Uterus (tissue), 3 donors: ENCODE measurements at regions not wholly inside any gene's neighbourhood (a gene's known extent, or its start where the extent isn't known, plus 50 kb on each side); places are given as distances from the start of the nearest gene placed in this dataset.

ENCODE experiments used
- DNase-seq, 2 donors: peaks; one replicate each; pipeline ENCODE4 v3.0.0-alpha.2; 2019 to 2020
- H3K27ac ChIP-seq, 2 donors: fragments of 200-600 bp; sonication (generic); 1 replicate in 1 of 2; 2 replicates in 1 of 2; pipeline ENCODE4 v1.5.1; 2016 to 2018
- H3K27me3 ChIP-seq, 2 donors: fragments of 200-600 bp; sonication (generic); one replicate each; pipeline ENCODE4 v1.5.1; 2018 to 2019; ENCODE audit warnings: control low read depth in 1 of 2
- H3K36me3 ChIP-seq, 2 donors: fragments of 200-600 bp; sonication (generic); one replicate each; pipeline ENCODE4 v1.5.1; 2019; ENCODE audit warnings: control low read depth in 1 of 2
- H3K4me1 ChIP-seq, 2 donors: fragments of 200-600 bp; sonication (generic); one replicate each; pipeline ENCODE4 v1.5.1; 2018 to 2019; ENCODE audit warnings: control low read depth in 1 of 2
- H3K4me3 ChIP-seq, 2 donors: fragments of 200-600 bp; sonication (generic); 1 replicate in 1 of 2; 2 replicates in 1 of 2; pipeline ENCODE4 v1.5.1; 2018 to 2019; ENCODE audit warnings: mild to moderate bottlenecking in 1 of 2
- H3K9me3 ChIP-seq, 2 donors: fragments of 200-600 bp; sonication (generic); one replicate each; pipeline ENCODE4 v1.5.1; 2019; ENCODE audit warnings: control low read depth in 1 of 2
- POLR2A ChIP-seq, 2 donors: fragments of 450-650 bp; IDR thresholded peaks; one replicate each; pipeline ENCODE4 v1.6.1; 2016; ENCODE audit warnings: antibody characterized with exemption in 2 of 2, mild to moderate bottlenecking in 1 of 2, moderate library complexity in 1 of 2
- intact Hi-C: fragments of 100-400 bp; cut with DNase I; formaldehyde crosslinking; loops from one replicate; pipeline ENCODE4 v1.15.1; 2023; ENCODE audit warnings: low total_unique reads
- TF ChIP-seq, protein P1 (sequence below), 4 experiments: fragments of 200-600 bp in 2 of 4; fragments of 450-650 bp in 2 of 4; sonication (generic) in 2 of 4; IDR thresholded peaks; one replicate each; pipeline ENCODE4 v1.5.1; 2016 to 2019; ENCODE audit warnings: antibody characterized with exemption in 4 of 4, mild to moderate bottlenecking in 2 of 4, moderate library complexity in 1 of 4
- donor health status: DM: yes; HTN: yes; CAD: no.

DNA sequence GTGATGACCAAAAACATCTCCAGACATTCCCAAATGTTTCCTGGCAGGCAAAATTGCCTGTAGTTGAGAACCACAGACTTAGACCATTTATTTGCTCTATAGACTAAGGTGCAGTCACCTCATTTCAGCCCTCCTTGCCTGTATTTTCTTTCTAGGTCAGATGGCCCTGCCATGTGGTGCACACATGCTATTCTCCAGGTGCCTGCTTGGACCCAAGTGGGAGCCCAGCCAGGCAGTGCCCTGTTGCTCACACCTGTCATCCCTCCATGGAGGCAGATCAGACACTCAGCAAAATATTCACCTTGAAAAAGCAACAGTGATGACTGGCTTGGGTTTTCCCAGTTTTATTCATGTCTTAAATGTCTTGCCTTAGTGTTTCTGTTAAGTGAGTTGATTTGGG lies 311.4 kb downstream of the TFAP2C start:
- no peak for DNase-seq
- no peaks in the 10 kb centered on the region for H3K27me3 ChIP-seq
- H3K4me3 ChIP-seq = no peak overlapping the region
- H3K27ac ChIP-seq = no peak overlapping the region
- no peaks in the 10 kb centered on the region for H3K36me3 ChIP-seq
- TF ChIP-seq, protein P1, sequence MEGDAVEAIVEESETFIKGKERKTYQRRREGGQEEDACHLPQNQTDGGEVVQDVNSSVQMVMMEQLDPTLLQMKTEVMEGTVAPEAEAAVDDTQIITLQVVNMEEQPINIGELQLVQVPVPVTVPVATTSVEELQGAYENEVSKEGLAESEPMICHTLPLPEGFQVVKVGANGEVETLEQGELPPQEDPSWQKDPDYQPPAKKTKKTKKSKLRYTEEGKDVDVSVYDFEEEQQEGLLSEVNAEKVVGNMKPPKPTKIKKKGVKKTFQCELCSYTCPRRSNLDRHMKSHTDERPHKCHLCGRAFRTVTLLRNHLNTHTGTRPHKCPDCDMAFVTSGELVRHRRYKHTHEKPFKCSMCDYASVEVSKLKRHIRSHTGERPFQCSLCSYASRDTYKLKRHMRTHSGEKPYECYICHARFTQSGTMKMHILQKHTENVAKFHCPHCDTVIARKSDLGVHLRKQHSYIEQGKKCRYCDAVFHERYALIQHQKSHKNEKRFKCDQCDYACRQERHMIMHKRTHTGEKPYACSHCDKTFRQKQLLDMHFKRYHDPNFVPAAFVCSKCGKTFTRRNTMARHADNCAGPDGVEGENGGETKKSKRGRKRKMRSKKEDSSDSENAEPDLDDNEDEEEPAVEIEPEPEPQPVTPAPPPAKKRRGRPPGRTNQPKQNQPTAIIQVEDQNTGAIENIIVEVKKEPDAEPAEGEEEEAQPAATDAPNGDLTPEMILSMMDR (IDR thresholded peaks at IDR 0.05) = no peak
- no peak for TF ChIP-seq POLR2A (IDR thresholded peaks at IDR 0.05)
- no peaks in the 10 kb centered on the region for H3K4me1 ChIP-seq
- intact Hi-C loops = no loop called here
- no peaks in the 10 kb centered on the region for H3K9me3 ChIP-seq

DNA sequence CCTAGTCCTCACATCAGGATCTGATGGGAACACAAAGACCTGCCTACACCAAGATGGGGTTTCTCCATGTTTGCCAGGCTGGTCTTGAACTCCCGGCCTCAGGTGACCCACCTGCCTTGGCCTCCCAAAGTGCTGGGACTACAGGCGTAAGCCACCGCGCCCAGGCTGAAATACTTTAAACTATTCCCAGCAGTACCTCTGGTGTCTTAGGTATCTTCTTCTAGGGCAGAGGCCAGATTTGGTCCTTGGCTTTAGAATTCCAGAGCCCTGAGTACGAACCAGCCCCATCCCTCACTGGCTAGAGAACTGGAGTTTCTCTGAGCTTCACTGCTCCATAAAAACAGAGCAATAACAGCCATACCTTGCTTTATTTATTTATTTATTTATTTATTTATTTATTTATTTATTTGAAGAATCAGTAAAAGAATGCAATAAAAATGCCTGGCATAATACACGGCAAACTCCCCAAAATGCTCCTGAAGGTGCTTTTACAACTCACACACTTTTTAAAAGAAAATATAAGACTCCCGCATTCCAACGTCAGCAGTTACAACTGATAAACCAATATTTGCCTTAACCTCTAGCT lies 312.1 kb downstream of the TFAP2C start:
- Histone ChIP-seq H3K36me3 (no peaks in the 10 kb centered on the region), H3K27ac (no peak overlapping the region), H3K4me3 (no peak overlapping the region), H3K27me3 (no peaks in the 10 kb centered on the region), H3K9me3 (no peaks in the 10 kb centered on the region), H3K4me1 (no peaks in the 10 kb centered on the region)
- TF ChIP-seq POLR2A (IDR thresholded peaks at IDR 0.05) = no peak
- TF ChIP-seq, protein P1 (IDR thresholded peaks at IDR 0.05) = no peak
- intact Hi-C loops = no loop called here
- DNase-seq = no peak

DNA sequence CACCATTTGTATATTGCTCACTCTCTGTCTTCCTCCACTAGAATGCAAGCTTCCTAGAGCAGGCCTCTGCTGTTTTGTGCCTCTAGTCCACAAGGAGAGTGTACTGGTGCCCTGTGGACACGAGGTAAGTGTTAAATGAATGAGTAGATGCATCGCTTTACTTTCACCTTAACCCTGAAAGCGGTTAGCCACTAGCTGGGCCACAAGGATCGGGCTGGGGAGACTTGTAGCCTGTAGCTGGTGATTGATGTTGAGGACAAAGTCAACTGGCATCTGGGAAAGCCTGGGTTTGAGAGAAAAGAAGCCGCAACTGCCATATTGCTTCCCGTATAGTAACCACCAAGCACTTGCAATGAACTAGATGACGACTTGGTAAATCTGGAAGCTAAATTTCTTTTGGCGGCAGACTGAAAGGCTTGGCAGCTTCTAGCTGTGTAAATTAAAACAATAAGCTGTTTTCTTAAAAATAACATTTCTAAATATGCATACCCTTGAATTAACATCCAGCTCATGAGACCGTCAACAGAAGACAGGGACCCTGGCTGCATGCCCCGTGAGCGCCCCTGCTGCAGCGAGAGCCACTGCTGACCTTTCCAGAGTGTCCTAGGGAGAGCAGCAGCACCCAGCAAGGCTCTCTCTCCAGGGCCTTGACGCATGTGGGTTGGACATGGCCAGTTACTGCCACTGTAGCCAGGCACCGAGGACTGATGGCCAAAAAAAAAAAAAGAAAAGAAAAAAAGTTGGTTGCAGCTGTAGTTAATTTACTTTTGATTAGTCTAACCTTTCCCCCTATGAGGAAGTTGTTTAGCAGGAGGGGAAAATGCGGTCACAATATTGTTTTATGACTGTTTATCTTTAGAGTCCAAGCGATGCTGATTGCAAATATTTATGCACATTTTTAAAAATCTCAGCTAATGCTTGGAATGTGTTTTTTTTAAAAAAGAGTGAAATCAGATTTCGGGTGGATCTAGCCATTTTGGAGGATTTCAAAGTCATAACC lies 315.1 kb downstream of the TFAP2C start:
- Histone ChIP-seq H3K27me3 (no peaks in the 10 kb centered on the region), H3K4me1 (no peaks in the 10 kb centered on the region), H3K9me3 (no peaks in the 10 kb centered on the region), H3K4me3 (no peak overlapping the region), H3K27ac (no peak overlapping the region), H3K36me3 (no peaks in the 10 kb centered on the region)
- no peak for DNase-seq
- intact Hi-C loops = no loop called here
- TF ChIP-seq, protein P1 (IDR thresholded peaks at IDR 0.05) = no peak
- TF ChIP-seq POLR2A (IDR thresholded peaks at IDR 0.05) = no peak

DNA sequence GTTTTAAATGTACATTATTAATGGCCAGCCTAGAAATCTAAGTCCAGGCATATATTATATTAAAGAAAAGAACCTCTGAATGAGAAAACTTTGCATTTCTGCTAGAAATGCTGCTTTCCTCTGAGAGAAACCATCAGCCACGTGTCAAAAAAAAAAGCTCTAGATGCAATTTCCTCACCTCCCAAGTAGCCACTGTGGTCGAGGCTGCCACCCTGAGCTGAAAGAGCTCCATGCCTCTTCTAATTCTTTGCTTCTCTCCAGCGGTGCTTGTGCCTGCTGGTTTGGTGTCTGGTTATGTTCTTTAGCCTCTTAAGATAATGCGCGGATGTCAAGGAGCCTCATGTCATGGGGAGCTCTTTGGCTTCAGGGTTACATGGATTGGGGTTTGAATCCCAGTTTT lies 316.0 kb downstream of the TFAP2C start:
- Histone ChIP-seq H3K4me1 (no peaks in the 10 kb centered on the region), H3K27ac (no peak overlapping the region), H3K9me3 (no peaks in the 10 kb centered on the region), H3K4me3 (no peak overlapping the region), H3K27me3 (no peaks in the 10 kb centered on the region), H3K36me3 (no peaks in the 10 kb centered on the region)
- intact Hi-C loops = no loop called here
- DNase-seq = no peak
- TF ChIP-seq, protein P1 (IDR thresholded peaks at IDR 0.05) = no peak
- no peak for TF ChIP-seq POLR2A (IDR thresholded peaks at IDR 0.05)

DNA sequence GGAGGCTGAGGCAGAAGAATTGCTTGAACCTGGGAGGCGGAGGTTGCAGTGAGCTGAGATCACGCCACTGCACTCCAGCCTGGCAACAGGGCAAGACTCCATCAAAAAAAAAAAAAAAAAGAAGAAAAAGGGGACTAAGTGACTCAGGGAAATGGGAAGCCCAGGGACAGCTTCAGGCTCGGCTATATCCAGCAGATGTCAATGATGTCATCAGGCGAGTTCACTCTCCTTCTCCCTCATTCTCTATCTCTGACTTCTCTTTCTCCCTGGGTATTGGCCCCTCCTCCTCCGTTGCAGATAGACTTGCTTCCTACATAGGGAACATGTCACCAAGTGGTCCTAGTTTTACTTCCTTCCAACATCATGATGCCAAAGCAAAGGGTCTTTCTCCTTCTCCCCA lies 316.8 kb downstream of the TFAP2C start:
- intact Hi-C loops = no loop called here
- H3K27me3 ChIP-seq = no peaks in the 10 kb centered on the region

More for the DNA sequence above, 316.8 kb downstream of the TFAP2C start:
- Histone ChIP-seq H3K4me3 (no peak overlapping the region), H3K27ac (no peak overlapping the region), H3K36me3 (no peaks in the 10 kb centered on the region), H3K4me1 (no peaks in the 10 kb centered on the region), H3K9me3 (no peaks in the 10 kb centered on the region)
- TF ChIP-seq, protein P1 (IDR thresholded peaks at IDR 0.05) = no peak
- no peak for TF ChIP-seq POLR2A (IDR thresholded peaks at IDR 0.05)
- no peak for DNase-seq
